Inflammatory macrophage treated with lipopolysaccharide for 4 hours (primary cell): ENCODE measurements at regions not wholly inside any gene's neighbourhood (a gene's known extent, or its start where the extent isn't known, plus 50 kb on each side); places are given as distances from the start of the nearest gene placed in this dataset.

Experiments
- DNase-seq: peaks from one replicate; pipeline ENCODE4 v3.0.0-alpha.2; 2020

GRCh38 chr18:22114526-22115321 is 54.7 kb upstream of the GATA6 start:
- DNase-seq = no peak

DNA sequence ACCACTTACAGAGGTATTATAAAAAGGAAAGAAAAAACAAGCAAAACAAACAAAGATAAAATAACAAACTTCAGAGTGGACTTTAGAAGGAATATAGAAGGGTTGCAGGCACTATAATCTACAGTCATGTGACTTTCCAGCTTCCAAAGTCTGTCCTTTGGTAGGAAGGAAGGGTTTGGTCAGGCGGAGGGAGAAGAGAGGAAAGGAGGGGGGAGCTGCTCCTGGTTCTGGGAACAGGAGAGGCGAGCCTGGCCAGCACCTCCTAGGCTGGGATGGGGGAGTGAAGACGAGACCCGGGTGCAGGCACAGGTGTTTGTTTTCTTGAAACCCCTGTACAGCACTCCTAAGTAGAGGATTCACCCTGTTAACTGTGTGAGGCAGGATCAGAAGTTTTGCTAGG is 53.8 kb upstream of the GATA6 start:
- no peak for DNase-seq
